ENCODE measurements at regions not wholly inside any gene's neighbourhood (a gene's known extent, or its start where the extent isn't known, plus 50 kb on each side); places are given as distances from the start of the nearest gene placed in this dataset.
"Not testable (repeated sequence)": the region's sequence is repeated elsewhere in the genome, so short reads cannot be mapped to it uniquely, and the experiment has no call there.

GRCh38 chr13:111630406-111630805, 310.0 kb downstream of the TEX29 start:
- no peak for TF ChIP-seq CTCF (IDR thresholded peaks at IDR 0.05)
- no peak for TF ChIP-seq POLR2A (IDR thresholded peaks at IDR 0.05)
- intact Hi-C loops (cut with DNase I; ENCODE audit: low total_unique reads), result no loop called here
- no peak overlapping the region for H3K4me3 ChIP-seq (ENCODE audit: low read depth, poor library complexity, severe bottlenecking)
- WGBS, 2 donors, result 60 to 69% methylated on average over 11 of the region's 11 CpGs
- DNase-seq (ENCODE audit: low spot score in 2 of 2), result peak in 1 of 2 donors; percentile 61

DNA sequence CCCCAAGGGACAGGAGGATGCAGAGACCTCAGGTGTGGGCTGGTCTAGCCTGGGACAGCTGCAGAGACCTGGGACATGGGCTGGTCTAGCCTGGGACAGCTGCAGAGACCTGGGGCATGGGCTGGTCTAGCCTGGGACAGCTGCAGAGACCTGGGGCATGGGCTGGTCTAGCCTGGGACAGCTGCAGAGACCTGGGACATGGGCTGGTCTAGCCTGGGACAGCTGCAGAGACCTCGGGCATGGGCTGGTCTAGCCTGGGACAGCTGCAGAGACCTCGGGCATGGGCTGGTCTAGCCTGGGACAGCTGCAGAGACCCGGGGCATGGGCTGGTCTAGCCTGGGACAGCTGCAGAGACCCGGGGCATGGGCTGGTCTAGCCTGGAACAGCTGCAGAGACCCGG, 310.8 kb downstream of the TEX29 start:
- 67 to 72% methylated on average over 4 of the region's 5 CpGs for WGBS, 2 donors
- H3K4me3 ChIP-seq (ENCODE audit: low read depth, poor library complexity, severe bottlenecking); intact Hi-C loops (cut with DNase I; ENCODE audit: low total_unique reads): not testable (repeated sequence)
- peak in 1 of 2 donors; percentile 46 for DNase-seq (ENCODE audit: low spot score in 2 of 2)

GRCh38 chr13:111632906-111633305, 312.5 kb downstream of the TEX29 start:
- H3K4me3 ChIP-seq (ENCODE audit: low read depth, poor library complexity, severe bottlenecking), result no peak overlapping the region
- 19 to 32% methylated on average over 9 of the region's 9 CpGs for WGBS, 2 donors
- peak in 1 of 2 donors; percentile 74 for DNase-seq (ENCODE audit: low spot score in 2 of 2)
- no peak for TF ChIP-seq CTCF (IDR thresholded peaks at IDR 0.05)
- TF ChIP-seq POLR2A (IDR thresholded peaks at IDR 0.05), result no peak
- intact Hi-C loops (cut with DNase I; ENCODE audit: low total_unique reads), result no loop called here

- no peak overlapping the region for H3K4me3 ChIP-seq (ENCODE audit: low read depth, poor library complexity, severe bottlenecking)
- no peak for DNase-seq (ENCODE audit: low spot score in 2 of 2)
- TF ChIP-seq CTCF (IDR thresholded peaks at IDR 0.05) (no peak), POLR2A (IDR thresholded peaks at IDR 0.05) (no peak)
- intact Hi-C loops (cut with DNase I; ENCODE audit: low total_unique reads), result no loop called here
- WGBS, 2 donors, result 83% methylated on average over 4 of the region's 4 CpGs
These were observed 313.0 kb downstream of the TEX29 start for GRCh38 chr13:111633401-111633800.

- DNase-seq (ENCODE audit: low spot score in 2 of 2), result no peak
- H3K4me3 ChIP-seq (ENCODE audit: low read depth, poor library complexity, severe bottlenecking), result no peak overlapping the region
- intact Hi-C loops (cut with DNase I; ENCODE audit: low total_unique reads), result no loop called here
- 79 to 84% methylated on average over 8 of the region's 8 CpGs for WGBS, 2 donors
- no peak for TF ChIP-seq POLR2A (IDR thresholded peaks at IDR 0.05)
- TF ChIP-seq CTCF (IDR thresholded peaks at IDR 0.05), result no peak
These were observed 314.0 kb downstream of the TEX29 start for GRCh38 chr13:111634410-111634809.

DNA sequence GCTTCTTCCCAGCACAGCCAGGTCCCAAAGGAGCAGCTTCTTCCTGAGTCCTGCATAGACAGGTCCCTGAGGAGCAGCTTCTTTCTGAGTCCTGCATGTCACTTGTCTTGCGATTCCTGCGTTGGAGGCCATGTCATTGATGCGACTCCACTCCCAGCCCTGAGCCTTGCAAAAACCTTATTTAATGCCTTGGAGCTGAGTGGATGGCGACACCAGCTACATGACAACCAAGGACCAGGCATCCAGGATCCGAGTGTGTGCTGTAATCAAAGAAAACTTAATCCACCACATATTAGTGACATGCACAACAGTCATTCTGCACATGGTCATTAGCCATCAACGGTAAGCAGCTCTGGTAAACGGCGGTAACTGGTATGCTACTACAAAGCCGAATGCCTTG, 315.8 kb downstream of the TEX29 start:
- 89 to 93% methylated on average over 9 of the region's 9 CpGs for WGBS, 2 donors
- DNase-seq (ENCODE audit: low spot score in 2 of 2), result peak in 1 of 2 donors; percentile 50
- intact Hi-C loops (cut with DNase I; ENCODE audit: low total_unique reads), result no loop called here
- TF ChIP-seq POLR2A (IDR thresholded peaks at IDR 0.05) (no peak), CTCF (IDR thresholded peaks at IDR 0.05) (no peak)
- no peak overlapping the region for H3K4me3 ChIP-seq (ENCODE audit: low read depth, poor library complexity, severe bottlenecking)
